ENCODE measurements at regions not wholly inside any gene's neighbourhood (a gene's known extent, or its start where the extent isn't known, plus 50 kb on each side); places are given as distances from the start of the nearest gene placed in this dataset.
"Not testable (repeated sequence)": the region's sequence is repeated elsewhere in the genome, so short reads cannot be mapped to it uniquely, and the experiment has no call there.

GRCh38 chr12:74174961-74175360 is 362.7 kb upstream of the ATXN7L3B start:
- not testable (repeated sequence) for DNase-seq

- no peak for DNase-seq
Observed at GRCh38 chr12:74185360-74185759, 352.3 kb upstream of the ATXN7L3B start.

GRCh38 chr12:74193191-74193590 is 344.4 kb upstream of the ATXN7L3B start:
- DNase-seq = no peak

- no peak for DNase-seq
Observed at GRCh38 chr12:74204236-74204635, 333.4 kb upstream of the ATXN7L3B start.

GRCh38 chr12:74227846-74228545 is 309.6 kb upstream of the ATXN7L3B start:
- no peak for DNase-seq

- no peak for DNase-seq
Observed at GRCh38 chr12:74229671-74230070, 308.0 kb upstream of the ATXN7L3B start.

- no peak for DNase-seq
Observed at GRCh38 chr12:74235342-74235741, 302.3 kb upstream of the ATXN7L3B start.

- DNase-seq = no peak
Observed at GRCh38 chr12:74241341-74241740, 296.3 kb upstream of the ATXN7L3B start.

- no peak for DNase-seq
Observed at GRCh38 chr12:74242088-74242487, 295.5 kb upstream of the ATXN7L3B start.

GRCh38 chr12:74245458-74245857 is 292.2 kb upstream of the ATXN7L3B start:
- no peak for DNase-seq

GRCh38 chr12:74250891-74251290 is 286.7 kb upstream of the ATXN7L3B start:
- DNase-seq = no peak

GRCh38 chr12:74253826-74254225 is 283.8 kb upstream of the ATXN7L3B start:
- DNase-seq = not testable (repeated sequence)

GRCh38 chr12:74254784-74255183 is 282.9 kb upstream of the ATXN7L3B start:
- DNase-seq = no peak

- no peak for DNase-seq
Observed at GRCh38 chr12:74259199-74259598, 278.4 kb upstream of the ATXN7L3B start.

GRCh38 chr12:74264692-74265091 is 272.9 kb upstream of the ATXN7L3B start:
- DNase-seq = no peak

- not testable (repeated sequence) for DNase-seq
Observed at GRCh38 chr12:74269355-74269754, 268.3 kb upstream of the ATXN7L3B start.

- no peak for DNase-seq
Observed at GRCh38 chr12:74280156-74280655, 257.4 kb upstream of the ATXN7L3B start.

- DNase-seq = not testable (repeated sequence)
Observed at GRCh38 chr12:74281401-74282180, 256.0 kb upstream of the ATXN7L3B start.

GRCh38 chr12:74283646-74284045 is 254.0 kb upstream of the ATXN7L3B start:
- DNase-seq = no peak

GRCh38 chr12:74285773-74286172 is 251.9 kb upstream of the ATXN7L3B start:
- DNase-seq = no peak

- DNase-seq = no peak
Observed at GRCh38 chr12:74286254-74286653, 251.4 kb upstream of the ATXN7L3B start.

GRCh38 chr12:74292351-74293194 is 245.1 kb upstream of the ATXN7L3B start:
- DNase-seq = no peak

- DNase-seq = no peak
Observed at GRCh38 chr12:74293689-74294131, 243.9 kb upstream of the ATXN7L3B start.
